GM23248 (cell line): ENCODE measurements at regions not wholly inside any gene's neighbourhood (a gene's known extent, or its start where the extent isn't known, plus 50 kb on each side); places are given as distances from the start of the nearest gene placed in this dataset.

Experiments
- DNase-seq: peaks from one replicate; pipeline ENCODE4 v3.0.0-alpha.2; 2015
- H2AFZ ChIP-seq: fragments of 200-600 bp; sonication (generic); 2 replicates; pipeline ENCODE4 v1.6.1; 2016; ENCODE audit warnings: antibody characterized with exemption
- H3F3A ChIP-seq: fragments of 200-600 bp; sonication (generic); 2 replicates; pipeline ENCODE4 v1.6.1; 2016; ENCODE audit warnings: mild to moderate bottlenecking, antibody characterized with exemption, mixed run types; ENCODE audit not compliant: insufficient read depth
- H3K27ac ChIP-seq: fragments of 200-600 bp; sonication (generic); 2 replicates; pipeline ENCODE4 v1.5.1; 2016; ENCODE audit warnings: mild to moderate bottlenecking
- H3K27me3 ChIP-seq: fragments of 200-600 bp; sonication (generic); replicated peaks from 2 replicates; pipeline ENCODE4 v1.6.1; 2016; ENCODE audit warnings: mild to moderate bottlenecking; ENCODE audit not compliant: insufficient read depth
- H3K36me3 ChIP-seq: fragments of 200-600 bp; sonication (generic); 2 replicates; pipeline ENCODE4 v1.6.1; 2016; ENCODE audit warnings: low read depth, mild to moderate bottlenecking
- H3K4me1 ChIP-seq: fragments of 200-600 bp; sonication (generic); 2 replicates; pipeline ENCODE4 v1.6.1; 2016; ENCODE audit warnings: mild to moderate bottlenecking; ENCODE audit not compliant: insufficient read depth
- H3K4me2 ChIP-seq: fragments of 200-600 bp; sonication (generic); one replicate; pipeline ENCODE4 v1.6.1; 2016; ENCODE audit warnings: mild to moderate bottlenecking; ENCODE audit not compliant: unreplicated experiment
- H3K4me3 ChIP-seq: fragments of 200-600 bp; sonication (generic); 2 replicates; pipeline ENCODE4 v1.5.1; 2016; ENCODE audit warnings: mild to moderate bottlenecking
- H3K79me2 ChIP-seq: fragments of 200-600 bp; sonication (generic); 2 replicates; pipeline ENCODE4 v1.6.1; 2016; ENCODE audit warnings: mild to moderate bottlenecking; ENCODE audit not compliant: insufficient read depth
- H3K9ac ChIP-seq: fragments of 200-600 bp; sonication (generic); 2 replicates; pipeline ENCODE4 v1.6.1; 2016; ENCODE audit warnings: mild to moderate bottlenecking
- H3K9me2 ChIP-seq: fragments of 200-600 bp; sonication (generic); 2 replicates; pipeline ENCODE4 v1.6.1; 2016; ENCODE audit warnings: mixed run types, mild to moderate bottlenecking, moderate library complexity; ENCODE audit not compliant: insufficient read depth
- H3K9me3 ChIP-seq: fragments of 200-600 bp; sonication (generic); one replicate; pipeline ENCODE4 v1.6.1; 2017; ENCODE audit warnings: low read depth
- H4K20me1 ChIP-seq: fragments of 200-600 bp; sonication (generic); 2 replicates; pipeline ENCODE4 v1.6.0; 2016; ENCODE audit not compliant: insufficient read depth
- EZH2 ChIP-seq: fragments of 200-600 bp; sonication (generic); IDR thresholded peaks from 2 replicates; pipeline ENCODE4 v1.6.1; 2018; ENCODE audit warnings: antibody characterized with exemption, mild to moderate bottlenecking; ENCODE audit not compliant: insufficient read depth, poor library complexity, severe bottlenecking
- EZH2phosphoT487 ChIP-seq: fragments of 200-600 bp; sonication (generic); IDR thresholded peaks from 2 replicates; pipeline ENCODE4 v1.6.1; 2018; ENCODE audit warnings: antibody characterized with exemption, moderate library complexity, mild to moderate bottlenecking, low read depth; ENCODE audit not compliant: insufficient read depth
- WGBS, 2 experiments: methylation state at CpG; one replicate each; pipeline ENCODE4 v1.1.6; 2015 to 2017; ENCODE audit warnings: low lambda C conversion rate in 2 of 2, low coverage in 1 of 2; ENCODE audit errors: missing lambda C conversion rate in 2 of 2; 5-methylcytosine and 5-hydroxymethylcytosine counted together
- in situ Hi-C: fragments of 300-500 bp; cut with MboI; formaldehyde crosslinking; loops from 2 replicates; pipeline ENCODE4 v1.15.0; 2020

- Histone ChIP-seq H2AFZ (no peak overlapping the region), H3K27ac (no peak overlapping the region), H3K4me3 (no peak overlapping the region), H3K4me2 (no peak overlapping the region), H3K27me3 (no peaks in the 10 kb centered on the region), H3F3A (no peaks in the 10 kb centered on the region), H3K79me2 (no peaks in the 10 kb centered on the region), H3K9me2 (no peaks in the 10 kb centered on the region), H4K20me1 (no peaks in the 10 kb centered on the region), H3K9ac (no peak overlapping the region), H3K9me3 (no peaks in the 10 kb centered on the region), H3K36me3 (no peaks in the 10 kb centered on the region), H3K4me1 (no peaks in the 10 kb centered on the region)
- no peak for TF ChIP-seq EZH2phosphoT487
- TF ChIP-seq EZH2 = no peak
- no peak for DNase-seq
- in situ Hi-C loops = no loop called here
These were observed 80.5 kb downstream of the FASTKD2 start for GRCh38 chr2:206845877-206846276.

DNA sequence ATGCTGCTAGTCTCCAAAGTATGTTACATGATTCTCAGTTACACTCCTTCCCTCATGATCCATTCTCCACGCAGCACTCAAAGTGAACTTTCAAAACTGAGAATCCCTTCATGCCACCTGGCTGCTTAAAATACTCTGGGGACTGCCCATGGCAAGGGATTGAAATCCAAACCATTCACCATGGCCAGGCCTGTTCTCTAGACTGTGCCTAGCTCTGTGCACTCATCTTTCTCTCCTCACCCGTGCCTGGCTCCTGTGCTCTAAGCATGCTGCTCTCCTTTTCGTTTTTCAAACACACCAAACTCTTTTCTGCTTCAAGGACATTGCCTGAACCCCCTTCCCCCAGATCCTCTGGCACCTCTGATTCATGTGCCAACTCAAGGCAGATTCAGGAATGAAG is 80.9 kb downstream of the FASTKD2 start:
- Histone ChIP-seq H3K4me2 (no peak overlapping the region), H3K36me3 (no peaks in the 10 kb centered on the region), H2AFZ (no peak overlapping the region), H3K9me2 (no peaks in the 10 kb centered on the region), H3K4me3 (no peak overlapping the region), H3F3A (no peaks in the 10 kb centered on the region), H3K79me2 (no peaks in the 10 kb centered on the region), H3K27me3 (no peaks in the 10 kb centered on the region), H3K27ac (no peak overlapping the region), H3K9ac (no peak overlapping the region), H3K4me1 (no peaks in the 10 kb centered on the region), H4K20me1 (no peaks in the 10 kb centered on the region), H3K9me3 (no peaks in the 10 kb centered on the region)
- no peak for TF ChIP-seq EZH2
- TF ChIP-seq EZH2phosphoT487 = no peak
- in situ Hi-C loops = no loop called here
- 82 to 89% methylated on average over 3 of the region's 3 CpGs for WGBS, 2 experiments
- no peak for DNase-seq

- Histone ChIP-seq H4K20me1 (no peaks in the 10 kb centered on the region), H3K79me2 (no peaks in the 10 kb centered on the region), H3K9me2 (no peaks in the 10 kb centered on the region), H3K27ac (no peak overlapping the region), H3K4me3 (no peak overlapping the region), H2AFZ (no peak overlapping the region), H3K36me3 (no peaks in the 10 kb centered on the region), H3K4me1 (no peaks in the 10 kb centered on the region), H3K4me2 (no peak overlapping the region), H3F3A (no peaks in the 10 kb centered on the region), H3K27me3 (no peaks in the 10 kb centered on the region), H3K9ac (no peak overlapping the region), H3K9me3 (no peaks in the 10 kb centered on the region)
- WGBS, 2 experiments = 70 to 82% methylated on average over 3 of the region's 3 CpGs
- in situ Hi-C loops = no loop called here
- no peak for DNase-seq
- TF ChIP-seq EZH2phosphoT487 (no peak), EZH2 (no peak)
These were observed 81.8 kb downstream of the FASTKD2 start for GRCh38 chr2:206846981-206847834.

DNA sequence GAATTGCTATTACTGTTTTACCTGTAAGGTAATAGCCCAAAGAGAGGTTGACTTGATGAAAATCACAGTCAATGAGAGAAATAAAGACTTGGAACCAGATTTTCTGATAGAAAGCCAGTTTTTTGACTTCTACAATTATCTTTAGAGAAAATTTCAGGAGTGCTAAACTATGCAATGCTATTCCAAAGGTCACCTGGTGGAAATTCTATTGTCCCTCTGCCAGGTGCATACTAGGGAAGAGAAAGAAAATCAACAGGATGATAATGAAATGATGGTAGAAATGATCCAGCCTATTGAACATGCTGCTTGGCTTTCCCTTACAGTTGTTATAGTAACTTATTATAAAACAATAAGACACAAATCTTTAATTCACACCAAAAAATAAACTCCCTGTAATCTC is 85.0 kb downstream of the FASTKD2 start:
- Histone ChIP-seq H3K9me2 (no peaks in the 10 kb centered on the region), H3K27ac (no peak overlapping the region), H3K4me2 (no peak overlapping the region), H3K36me3 (no peaks in the 10 kb centered on the region), H3K9me3 (no peaks in the 10 kb centered on the region), H3K4me3 (no peak overlapping the region), H2AFZ (no peak overlapping the region), H3K27me3 (no peaks in the 10 kb centered on the region), H3K79me2 (no peaks in the 10 kb centered on the region), H3F3A (no peaks in the 10 kb centered on the region), H4K20me1 (no peaks in the 10 kb centered on the region), H3K9ac (no peak overlapping the region), H3K4me1 (no peaks in the 10 kb centered on the region)
- no peak for DNase-seq
- no peak for TF ChIP-seq EZH2phosphoT487
- no peak for TF ChIP-seq EZH2
- in situ Hi-C loops = no loop called here

GRCh38 chr2:206851521-206851920 is 86.1 kb downstream of the FASTKD2 start:
- H3F3A ChIP-seq = peaks cover 6% of the 10 kb centered on the region
- peaks cover 9% of the 10 kb centered on the region for H3K4me1 ChIP-seq
- no peaks in the 10 kb centered on the region for H3K79me2 ChIP-seq
- H3K36me3 ChIP-seq = no peaks in the 10 kb centered on the region
- no peak overlapping the region for H2AFZ ChIP-seq
- DNase-seq = no peak
- no peaks in the 10 kb centered on the region for H3K9me2 ChIP-seq
- no peak overlapping the region for H3K27ac ChIP-seq
- no peak overlapping the region for H3K9ac ChIP-seq
- 83 to 91% methylated on average over 1 of the region's 1 CpG for WGBS, 2 experiments
- H3K27me3 ChIP-seq = no peaks in the 10 kb centered on the region
- no peaks in the 10 kb centered on the region for H4K20me1 ChIP-seq
- H3K9me3 ChIP-seq = no peaks in the 10 kb centered on the region
- TF ChIP-seq EZH2phosphoT487 = no peak
- TF ChIP-seq EZH2 = no peak
- no peak overlapping the region for H3K4me2 ChIP-seq
- no peak overlapping the region for H3K4me3 ChIP-seq
- in situ Hi-C loops = no loop called here
